Ovary (tissue), 3 donors: ENCODE measurements at regions not wholly inside any gene's neighbourhood (a gene's known extent, or its start where the extent isn't known, plus 50 kb on each side); places are given as distances from the start of the nearest gene placed in this dataset.

Source experiments
- CTCF ChIP-seq, 3 donors: fragments of 450-650 bp in 2 of 3; fragments of 200-600 bp in 1 of 3; IDR thresholded peaks; one replicate each; pipeline versions ENCODE4 v1.5.1 to v1.8.0; 2016 to 2022; ENCODE audit warnings: antibody characterized with exemption in 3 of 3, mild to moderate bottlenecking in 1 of 3
- EP300 ChIP-seq: sonication (generic); formaldehyde crosslinking; IDR thresholded peaks from one replicate; pipeline ENCODE4 v1.6.1; 2017; ENCODE audit warnings: antibody characterized with exemption
- POLR2A ChIP-seq: fragments of 450-650 bp; IDR thresholded peaks from one replicate; pipeline ENCODE4 v1.6.1; 2017; ENCODE audit warnings: antibody characterized with exemption, mild to moderate bottlenecking, moderate library complexity
- donor health status: DM: no; HTN: no; CAD: no.

GRCh38 chr12:19833775-19834501 lies 394.6 kb downstream of the AEBP2 start:
- TF ChIP-seq CTCF (IDR thresholded peaks at IDR 0.05) (no peak), EP300 (no peak), POLR2A (no peak)
